ENCODE measurements at regions not wholly inside any gene's neighbourhood (a gene's known extent, or its start where the extent isn't known, plus 50 kb on each side); places are given as distances from the start of the nearest gene placed in this dataset.

GRCh38 chr1:209176866-209177430, 406.6 kb upstream of the CAMK1G start:
- no peaks in the 10 kb centered on the region for H3K9me3 ChIP-seq
- TF ChIP-seq EP300 (IDR thresholded peaks at IDR 0.05; ENCODE audit: low read depth) (no peak), POLR2A (IDR thresholded peaks at IDR 0.05) (no peak), POLR2AphosphoS5 (IDR thresholded peaks at IDR 0.05) (no peak)
- TF ChIP-seq, protein P1, sequence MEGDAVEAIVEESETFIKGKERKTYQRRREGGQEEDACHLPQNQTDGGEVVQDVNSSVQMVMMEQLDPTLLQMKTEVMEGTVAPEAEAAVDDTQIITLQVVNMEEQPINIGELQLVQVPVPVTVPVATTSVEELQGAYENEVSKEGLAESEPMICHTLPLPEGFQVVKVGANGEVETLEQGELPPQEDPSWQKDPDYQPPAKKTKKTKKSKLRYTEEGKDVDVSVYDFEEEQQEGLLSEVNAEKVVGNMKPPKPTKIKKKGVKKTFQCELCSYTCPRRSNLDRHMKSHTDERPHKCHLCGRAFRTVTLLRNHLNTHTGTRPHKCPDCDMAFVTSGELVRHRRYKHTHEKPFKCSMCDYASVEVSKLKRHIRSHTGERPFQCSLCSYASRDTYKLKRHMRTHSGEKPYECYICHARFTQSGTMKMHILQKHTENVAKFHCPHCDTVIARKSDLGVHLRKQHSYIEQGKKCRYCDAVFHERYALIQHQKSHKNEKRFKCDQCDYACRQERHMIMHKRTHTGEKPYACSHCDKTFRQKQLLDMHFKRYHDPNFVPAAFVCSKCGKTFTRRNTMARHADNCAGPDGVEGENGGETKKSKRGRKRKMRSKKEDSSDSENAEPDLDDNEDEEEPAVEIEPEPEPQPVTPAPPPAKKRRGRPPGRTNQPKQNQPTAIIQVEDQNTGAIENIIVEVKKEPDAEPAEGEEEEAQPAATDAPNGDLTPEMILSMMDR (IDR thresholded peaks at IDR 0.05) = no peak
- no peak overlapping the region for H3K27ac ChIP-seq
- H3K4me1 ChIP-seq = no peaks in the 10 kb centered on the region
- H3K36me3 ChIP-seq = no peaks in the 10 kb centered on the region
- 67% methylated on average over 2 of the region's 2 CpGs; no CpG with 5 or more reads in 1 of the 2 donors for WGBS, 2 donors (ENCODE audit: low coverage in 1 of 2)
- no peak for DNase-seq
- H3K4me3 ChIP-seq = no peak overlapping the region
- H3K27me3 ChIP-seq = no peaks in the 10 kb centered on the region
- intact Hi-C loops (cut with DNase I; ENCODE audit: low total_unique reads) (no loop called here), in situ Hi-C loops (cut with MboI; ENCODE audit: low pct_ligation_motif_present in 1 of 4, low pct_unique_long_range_greater_than_20kb in 1 of 4, low sequenced_read_pairs in 3 of 4) (no loop called here)

DNA sequence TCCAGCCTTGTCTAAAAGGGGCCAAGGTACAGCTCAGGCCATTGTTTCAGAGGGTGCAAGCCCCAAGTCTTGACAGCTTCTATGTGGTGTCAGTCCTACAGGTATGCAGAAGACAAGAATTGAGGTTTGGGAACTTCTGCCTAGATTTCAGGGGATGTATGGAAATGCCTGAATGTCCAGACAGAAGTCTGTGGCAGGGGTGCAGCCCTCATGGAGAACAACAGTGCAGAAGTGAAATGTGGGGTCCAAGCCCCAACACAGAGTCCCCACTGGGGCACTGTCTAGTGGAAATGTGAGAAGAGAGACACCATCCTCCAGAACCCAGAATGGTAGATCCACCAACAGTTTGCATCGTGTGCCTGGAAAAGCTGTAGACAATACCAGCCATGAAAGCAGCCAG, 400.3 kb upstream of the CAMK1G start:
- H3K36me3 ChIP-seq = no peaks in the 10 kb centered on the region
- WGBS, 2 donors (ENCODE audit: low coverage in 1 of 2) = 94% methylated on average over 1 of the region's 1 CpG; no CpG with 5 or more reads in 1 of the 2 donors
- no peak for TF ChIP-seq EP300 (IDR thresholded peaks at IDR 0.05; ENCODE audit: low read depth)
- no peaks in the 10 kb centered on the region for H3K27me3 ChIP-seq
- DNase-seq = no peak
- H3K4me3 ChIP-seq = no peak overlapping the region
- in situ Hi-C loops (cut with MboI; ENCODE audit: low pct_ligation_motif_present in 1 of 4, low pct_unique_long_range_greater_than_20kb in 1 of 4, low sequenced_read_pairs in 3 of 4) (no loop called here), intact Hi-C loops (cut with DNase I; ENCODE audit: low total_unique reads) (no loop called here)
- H3K4me1 ChIP-seq = no peaks in the 10 kb centered on the region
- no peaks in the 10 kb centered on the region for H3K9me3 ChIP-seq
- no peak overlapping the region for H3K27ac ChIP-seq

GRCh38 chr1:209187589-209187988, 395.9 kb upstream of the CAMK1G start:
- TF ChIP-seq POLR2AphosphoS5 (IDR thresholded peaks at IDR 0.05) (no peak), POLR2A (IDR thresholded peaks at IDR 0.05) (no peak), EP300 (IDR thresholded peaks at IDR 0.05; ENCODE audit: low read depth) (no peak)
- TF ChIP-seq, protein P1 (IDR thresholded peaks at IDR 0.05) = no peak
- H3K9me3 ChIP-seq = no peaks in the 10 kb centered on the region
- DNase-seq = no peak
- in situ Hi-C loops (cut with MboI; ENCODE audit: low pct_ligation_motif_present in 1 of 4, low pct_unique_long_range_greater_than_20kb in 1 of 4, low sequenced_read_pairs in 3 of 4) = no loop called here
- H3K4me1 ChIP-seq = peaks cover 0 to 12% (median 2%) of the 10 kb centered on the region in 4 donors
- WGBS, 2 donors (ENCODE audit: low coverage in 1 of 2) = 83% methylated on average over 1 to 3 of the region's 3 CpGs
- H3K36me3 ChIP-seq = no peaks in the 10 kb centered on the region
- intact Hi-C loops (cut with DNase I; ENCODE audit: low total_unique reads) = no loop called here
- H3K27ac ChIP-seq = no peak overlapping the region
- H3K27me3 ChIP-seq = no peaks in the 10 kb centered on the region
- no peak overlapping the region for H3K4me3 ChIP-seq

DNA sequence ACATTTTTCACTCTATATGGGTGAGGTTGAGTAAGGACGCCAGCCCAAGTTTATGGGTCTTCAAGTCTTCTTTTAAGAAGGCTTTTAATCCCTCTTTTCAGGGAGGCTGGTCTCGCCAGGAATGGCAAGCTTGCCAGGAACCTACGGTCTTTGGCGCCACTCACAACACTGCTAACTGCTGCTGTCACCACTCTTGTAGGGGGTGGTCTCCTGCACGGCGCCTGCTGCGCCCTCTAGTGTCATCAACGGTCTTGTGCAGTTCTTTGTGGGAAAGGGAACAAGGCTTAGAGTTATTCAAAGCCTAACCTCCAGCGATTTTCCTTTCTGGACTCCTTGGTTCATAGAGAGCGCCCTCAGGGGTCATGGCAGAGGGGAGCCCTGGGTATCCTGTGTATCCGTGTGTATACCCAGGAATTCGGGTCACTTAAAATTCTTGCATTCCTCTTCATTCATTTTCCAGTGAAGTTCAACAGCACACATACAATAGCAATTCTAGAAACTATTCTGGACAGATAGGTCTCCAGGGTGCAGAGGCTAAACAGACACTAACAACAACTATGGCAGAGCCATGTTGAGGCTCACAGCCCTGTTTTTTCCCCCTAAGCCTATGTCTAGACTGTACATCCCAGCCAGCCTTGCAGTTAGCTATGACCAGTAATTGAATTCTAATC, 392.8 kb upstream of the CAMK1G start:
- Histone ChIP-seq H3K9me3 (peaks cover 6 to 11% of the 10 kb centered on the region in 2 donors), H3K27ac (peak overlapping the region; percentile 16 to 42 (median 28)), H3K27me3 (no peaks in the 10 kb centered on the region), H3K4me3 (no peak overlapping the region), H3K4me1 (peaks cover 0 to 12% (median 2%) of the 10 kb centered on the region in 4 donors), H3K36me3 (no peaks in the 10 kb centered on the region)
- DNase-seq = peak; percentile 47
- in situ Hi-C loops (cut with MboI; ENCODE audit: low pct_ligation_motif_present in 1 of 4, low pct_unique_long_range_greater_than_20kb in 1 of 4, low sequenced_read_pairs in 3 of 4) (no loop called here), intact Hi-C loops (cut with DNase I; ENCODE audit: low total_unique reads) (no loop called here)
- WGBS, 2 donors (ENCODE audit: low coverage in 1 of 2) = 51% methylated on average over 12 of the region's 12 CpGs; no CpG with 5 or more reads in 1 of the 2 donors
- TF ChIP-seq POLR2A (IDR thresholded peaks at IDR 0.05) (no peak), EP300 (IDR thresholded peaks at IDR 0.05; ENCODE audit: low read depth) (no peak), POLR2AphosphoS5 (IDR thresholded peaks at IDR 0.05) (no peak)
- TF ChIP-seq, protein P1 (IDR thresholded peaks at IDR 0.05) = peak in 3 of 5 experiments; percentile 29 to 33 (median 33)
